Stimulated activated CD8-positive, alpha-beta memory T cell treated with anti-CD3 and anti-CD28 coated beads, Interleukin-15, amount 100 ng/mL, for 24 hours (primary cell): ENCODE measurements at regions not wholly inside any gene's neighbourhood (a gene's known extent, or its start where the extent isn't known, plus 50 kb on each side); places are given as distances from the start of the nearest gene placed in this dataset.

Experiments used
- DNase-seq: peaks from one replicate; pipeline ENCODE4 v3.0.0-alpha.2; 2020; ENCODE audit warnings: low read depth

DNA sequence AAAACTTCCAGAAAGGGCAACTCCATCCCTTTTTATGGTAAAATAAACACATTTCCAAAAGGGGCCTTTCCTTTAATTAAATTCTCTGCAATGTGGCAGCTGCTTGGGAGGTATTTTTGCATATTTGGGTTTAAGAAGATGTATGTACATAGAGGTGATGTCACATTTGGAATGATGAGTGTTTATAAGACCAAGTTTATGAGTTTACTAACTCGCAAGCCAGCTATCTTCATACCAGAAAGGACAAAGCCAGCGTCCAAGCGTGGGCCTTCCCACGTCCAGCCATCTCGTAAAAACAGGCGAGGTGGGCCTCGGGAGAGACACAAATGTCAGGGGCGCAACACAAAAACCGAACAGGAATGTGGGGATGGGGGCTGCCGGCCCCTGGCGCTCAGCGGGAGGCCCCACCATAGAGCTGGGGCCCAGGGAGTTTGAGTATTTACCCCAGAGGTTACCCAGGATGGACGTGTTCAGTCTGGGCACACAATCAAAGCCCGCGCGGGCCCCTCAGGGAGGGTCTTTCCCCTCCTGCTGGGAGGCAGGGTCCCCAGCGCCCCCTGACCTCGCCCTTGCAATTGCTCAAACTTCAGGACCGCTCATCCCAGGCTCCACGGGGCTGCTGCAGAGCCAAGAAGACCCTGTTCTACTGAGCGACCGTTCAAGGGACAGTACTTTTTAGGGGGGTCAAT, 137.3 kb downstream of the TWIST2 start:
- no peak for DNase-seq

DNA sequence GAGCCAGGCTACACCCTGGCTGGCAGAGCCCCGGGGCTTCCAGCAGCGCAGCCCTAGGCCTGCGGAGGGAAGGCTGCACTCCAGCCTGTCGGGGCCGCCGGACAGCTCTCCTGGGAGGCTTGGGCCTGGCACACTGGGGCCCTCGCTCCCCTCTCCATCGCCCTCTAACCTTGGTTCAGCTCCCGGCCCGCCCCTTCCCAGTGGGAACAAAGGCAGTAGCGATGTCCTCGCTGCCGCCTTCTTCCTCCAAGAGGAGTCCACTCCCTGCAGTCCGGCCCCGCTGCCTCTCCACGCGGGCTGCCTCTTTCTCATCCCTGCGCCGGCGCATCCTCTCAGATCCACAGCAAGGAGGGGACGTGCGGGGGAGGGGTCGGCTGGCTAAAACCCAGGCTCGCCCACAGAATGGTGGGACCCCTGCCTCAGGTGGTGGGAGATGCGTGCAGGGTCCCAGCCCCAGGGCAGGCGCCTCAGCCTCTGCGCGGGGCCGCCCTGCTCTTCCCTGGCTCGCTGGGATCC, 138.1 kb downstream of the TWIST2 start:
- no peak for DNase-seq

DNA sequence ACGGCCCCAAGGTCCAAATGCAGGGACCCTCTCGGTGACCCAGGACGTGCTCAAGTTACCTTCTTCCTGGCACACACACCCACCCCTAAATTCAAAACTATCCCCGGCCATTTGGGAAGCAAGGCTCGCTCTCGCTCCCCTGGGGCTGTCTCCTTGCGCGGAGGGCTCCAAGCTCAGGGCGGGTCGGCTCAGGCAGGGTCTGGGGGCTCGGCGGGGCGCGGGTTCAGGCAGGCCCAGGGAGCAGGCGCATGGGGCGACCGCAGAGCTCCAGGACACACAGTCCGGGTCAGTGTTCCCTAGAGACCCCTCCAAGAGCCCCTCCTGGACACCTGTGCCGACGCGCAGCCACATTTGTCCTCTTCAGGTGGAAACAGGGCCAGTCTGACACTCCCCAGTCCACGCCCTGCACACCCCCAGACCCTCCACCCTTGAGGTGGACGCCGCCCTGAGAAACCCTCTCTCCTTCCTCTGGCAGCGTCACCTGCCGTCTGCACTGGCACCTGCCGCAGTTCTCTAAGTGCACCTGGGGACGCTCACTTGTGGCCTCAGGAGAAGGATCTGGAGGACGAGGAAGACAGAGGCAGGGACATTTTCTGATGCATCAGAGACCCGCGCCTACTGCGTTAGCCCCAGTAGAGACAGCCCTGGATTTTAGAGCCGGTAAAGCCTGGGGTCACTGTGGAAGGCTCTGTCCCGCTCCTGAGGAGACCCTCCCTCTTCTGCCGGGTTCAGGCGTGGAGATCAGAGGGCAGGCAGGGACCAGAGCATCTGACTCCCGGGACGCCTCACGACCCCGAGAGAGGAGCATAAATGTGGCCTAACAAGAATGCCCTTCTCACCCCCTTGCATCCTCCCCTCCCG, 138.8 kb downstream of the TWIST2 start:
- no peak for DNase-seq

DNA sequence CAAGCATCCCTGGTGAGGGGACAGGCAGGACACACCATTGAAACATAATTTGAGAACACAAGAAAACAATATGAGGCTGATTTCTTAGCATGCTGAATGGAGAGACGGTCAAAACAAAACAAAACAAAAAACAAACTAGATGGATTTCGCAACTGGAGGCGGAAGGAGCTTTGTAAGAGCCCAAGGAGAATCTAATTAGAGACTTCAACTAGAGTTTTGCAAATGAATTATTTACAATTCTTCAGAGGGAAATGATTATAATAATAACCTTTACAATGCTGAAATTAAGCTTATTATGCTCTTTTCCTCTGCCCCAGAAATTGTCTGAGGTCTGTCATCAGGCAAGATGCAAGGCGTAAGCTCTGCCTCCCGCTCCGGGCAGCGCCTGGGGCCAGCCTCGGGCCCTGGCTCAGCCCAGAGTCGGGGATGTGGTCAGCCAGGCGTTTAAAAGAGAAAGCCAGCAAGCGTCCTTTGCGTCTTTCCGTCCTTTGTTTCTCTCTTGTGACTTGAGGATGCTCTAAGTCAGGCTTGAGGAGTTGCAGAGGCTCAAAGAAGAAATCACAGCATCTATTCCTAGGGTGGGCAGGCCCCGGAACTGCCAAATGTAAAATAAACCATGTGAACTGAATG, 139.6 kb downstream of the TWIST2 start:
- no peak for DNase-seq

DNA sequence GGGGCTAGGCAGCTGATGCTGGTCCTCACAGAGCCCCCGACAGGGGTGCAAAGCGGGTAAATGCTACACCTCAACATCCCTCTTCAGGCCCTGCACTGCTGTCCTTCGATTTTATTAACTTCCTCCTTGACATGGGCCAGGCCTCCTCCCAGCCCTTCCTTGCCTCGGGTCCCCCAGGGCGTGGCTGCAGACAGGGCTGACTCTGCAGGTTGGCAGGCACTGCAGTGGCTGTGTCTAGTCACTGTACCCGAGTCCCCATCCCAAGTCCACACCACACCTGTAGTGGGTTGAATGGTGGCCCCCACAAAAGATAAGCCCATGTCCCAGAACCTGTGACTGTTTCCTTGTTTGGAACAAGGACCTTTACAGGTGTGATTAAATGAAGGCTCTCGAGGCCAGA, 140.2 kb downstream of the TWIST2 start:
- no peak for DNase-seq

DNA sequence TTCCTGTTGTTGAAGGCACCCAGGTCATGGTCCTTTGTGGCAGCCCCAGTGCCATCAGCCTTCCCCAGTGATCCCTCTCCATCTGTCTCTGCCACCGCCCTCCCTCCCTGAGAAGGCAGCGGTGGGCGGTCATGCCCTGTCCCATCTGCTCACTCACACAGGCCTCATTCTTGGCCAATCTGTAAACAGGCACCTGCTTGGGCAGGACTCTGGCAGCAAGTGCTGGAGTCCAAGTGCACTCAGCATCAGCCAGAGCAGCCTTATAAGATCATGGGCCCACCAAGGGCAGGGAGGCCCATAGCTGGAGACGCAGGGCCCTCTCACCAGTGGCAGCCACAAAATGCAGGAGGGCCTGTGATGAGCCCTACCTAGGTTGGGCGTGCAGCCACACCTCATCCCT, 140.9 kb downstream of the TWIST2 start:
- DNase-seq: no peak

DNA sequence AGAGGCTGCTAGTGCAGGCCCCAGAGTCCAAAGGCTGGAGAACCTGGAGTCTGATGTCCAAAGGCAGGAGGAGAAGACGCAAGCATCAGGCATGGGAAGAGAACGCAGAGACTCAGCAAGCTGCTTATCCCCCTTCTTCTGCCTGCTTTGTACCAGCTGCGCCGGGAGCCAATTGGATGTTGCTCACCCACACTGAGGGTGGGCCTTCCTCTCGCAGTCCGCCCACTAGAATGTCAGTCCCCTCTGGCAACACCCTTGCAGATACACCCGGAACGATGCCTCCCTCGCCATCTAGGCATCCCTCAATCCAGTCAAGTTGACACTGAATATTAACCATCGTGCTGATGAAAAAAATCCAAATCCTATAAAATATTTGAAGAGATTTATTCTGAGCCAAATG, 141.6 kb downstream of the TWIST2 start:
- DNase-seq: no peak

DNA sequence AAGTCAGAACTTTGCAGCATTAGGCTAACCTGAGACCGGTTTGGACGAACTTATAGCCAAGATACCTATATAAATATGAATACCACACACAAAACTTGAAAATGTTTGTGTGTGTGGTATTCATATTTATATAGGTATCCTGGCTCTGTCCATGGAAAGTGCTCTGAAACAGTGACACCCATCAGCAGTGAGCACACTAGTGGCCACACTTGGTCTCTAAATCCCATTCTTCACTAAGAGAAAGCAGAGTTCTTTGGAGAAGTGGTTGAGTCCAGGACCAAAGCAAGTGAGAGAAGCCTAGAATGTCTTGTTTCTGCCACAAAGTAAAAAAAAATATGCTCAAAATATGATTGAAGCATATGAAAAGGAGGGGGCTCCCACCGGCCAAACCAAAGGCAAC, 146.5 kb downstream of the TWIST2 start:
- no peak for DNase-seq

DNA sequence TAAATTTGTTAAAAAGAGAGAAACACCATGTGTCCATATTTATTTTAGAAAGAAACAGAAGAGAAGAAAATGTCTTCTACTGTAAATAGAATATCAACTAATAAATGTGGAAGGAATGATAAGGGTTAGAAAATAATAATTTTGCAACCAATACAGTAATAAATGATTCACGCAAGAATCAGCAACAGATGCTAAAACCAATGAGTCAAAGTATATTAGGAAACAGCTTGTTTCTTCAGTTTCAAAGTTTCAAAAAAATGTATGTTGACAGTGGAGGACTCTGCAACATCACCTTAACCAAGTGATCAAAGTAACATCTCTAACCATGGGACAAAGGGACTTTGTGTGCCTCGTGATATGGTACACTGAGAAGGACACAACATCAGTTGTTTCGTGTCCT, 147.0 kb downstream of the TWIST2 start:
- DNase-seq: no peak

DNA sequence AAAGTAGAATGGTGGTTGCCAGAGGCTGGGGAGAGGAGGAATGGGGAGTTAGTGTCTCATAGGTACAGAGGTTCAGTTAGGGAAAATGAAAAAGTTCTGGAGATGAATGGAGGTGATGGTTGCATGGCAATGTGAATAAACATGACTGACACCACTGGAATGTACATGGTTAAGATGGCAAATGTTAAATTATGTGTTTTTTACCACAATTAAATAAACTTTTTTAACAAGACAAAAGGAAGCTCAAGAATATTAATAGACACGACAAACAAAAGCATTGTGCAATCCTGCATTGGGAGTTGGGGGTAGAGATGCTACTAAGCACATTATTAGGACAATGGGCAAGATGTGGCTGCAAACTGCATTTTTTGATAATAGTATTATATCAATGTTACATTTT, 147.7 kb downstream of the TWIST2 start:
- no peak for DNase-seq

DNA sequence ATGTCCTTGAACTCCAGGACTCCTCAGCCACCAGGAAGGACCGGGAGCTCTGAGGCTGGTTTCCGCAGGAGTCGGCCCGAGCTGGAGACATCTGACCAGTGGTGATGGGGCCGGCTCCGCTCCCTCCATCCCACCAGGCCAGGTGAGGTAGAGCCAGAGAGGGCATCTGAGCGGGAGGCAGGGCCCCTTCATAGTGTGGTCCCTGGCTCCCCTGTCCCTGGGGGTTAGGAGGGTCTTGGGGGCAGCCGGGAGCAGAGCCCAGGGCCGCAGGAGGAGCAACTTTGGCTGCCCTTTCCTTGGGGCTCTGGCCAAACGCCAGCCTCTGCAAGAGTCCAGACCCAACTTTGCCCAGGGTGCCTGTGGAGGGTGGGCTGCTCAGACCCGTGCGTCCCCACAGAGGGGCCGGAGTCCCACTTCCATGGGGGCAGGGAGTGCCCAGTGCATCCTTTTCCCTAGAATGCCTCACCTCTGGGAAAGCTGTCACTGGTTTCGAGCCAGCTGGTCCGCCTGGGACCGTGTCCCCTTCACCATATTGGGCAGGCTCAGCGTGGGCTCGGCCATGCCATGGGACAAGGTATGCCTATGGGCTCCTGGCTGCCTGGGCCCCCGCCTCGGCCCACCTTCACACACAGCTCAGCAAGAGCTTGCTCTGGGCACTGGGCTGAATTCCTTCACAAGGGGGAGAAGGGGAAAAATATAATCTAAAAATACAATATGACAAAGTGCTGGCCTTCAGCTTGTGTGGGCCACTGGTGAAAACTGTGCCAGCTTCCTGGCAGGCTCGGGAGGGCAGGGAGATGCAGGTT, 148.6 kb downstream of the TWIST2 start:
- no peak for DNase-seq

DNA sequence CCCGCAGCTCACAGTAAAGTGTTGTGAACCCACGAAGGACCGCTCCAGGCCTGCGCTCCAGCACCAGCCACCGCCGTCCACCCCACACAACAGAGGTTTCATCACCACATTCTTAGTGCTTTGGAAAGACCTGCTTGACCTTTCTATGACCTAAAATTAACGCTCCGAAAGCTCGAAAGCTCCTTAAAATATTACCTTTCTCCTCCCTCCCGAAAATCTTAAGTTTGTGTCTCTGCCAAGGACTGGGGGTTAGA, 149.2 kb downstream of the TWIST2 start:
- no peak for DNase-seq

DNA sequence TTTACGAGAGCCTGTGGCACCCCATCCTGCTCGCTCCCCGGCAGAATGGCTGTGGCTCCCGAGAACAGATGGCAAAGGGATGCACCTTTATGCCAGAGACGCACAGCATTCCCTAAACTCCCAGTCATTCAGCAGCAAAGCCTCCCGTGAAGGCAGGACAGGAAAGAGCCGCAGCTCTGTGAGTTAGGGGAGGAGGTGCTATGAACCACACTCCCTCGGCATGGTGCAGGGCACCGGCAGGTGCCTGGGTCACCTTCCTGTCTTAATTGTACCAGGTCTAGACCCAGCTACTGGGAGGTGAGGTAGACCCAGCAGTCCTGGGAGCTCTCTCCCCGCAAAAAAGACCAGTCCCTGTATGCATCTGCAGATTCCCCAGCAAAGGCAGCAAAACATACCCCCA, 149.8 kb downstream of the TWIST2 start:
- no peak for DNase-seq
